ENCODE measurements at regions not wholly inside any gene's neighbourhood (a gene's known extent, or its start where the extent isn't known, plus 50 kb on each side); places are given as distances from the start of the nearest gene placed in this dataset.

DNA sequence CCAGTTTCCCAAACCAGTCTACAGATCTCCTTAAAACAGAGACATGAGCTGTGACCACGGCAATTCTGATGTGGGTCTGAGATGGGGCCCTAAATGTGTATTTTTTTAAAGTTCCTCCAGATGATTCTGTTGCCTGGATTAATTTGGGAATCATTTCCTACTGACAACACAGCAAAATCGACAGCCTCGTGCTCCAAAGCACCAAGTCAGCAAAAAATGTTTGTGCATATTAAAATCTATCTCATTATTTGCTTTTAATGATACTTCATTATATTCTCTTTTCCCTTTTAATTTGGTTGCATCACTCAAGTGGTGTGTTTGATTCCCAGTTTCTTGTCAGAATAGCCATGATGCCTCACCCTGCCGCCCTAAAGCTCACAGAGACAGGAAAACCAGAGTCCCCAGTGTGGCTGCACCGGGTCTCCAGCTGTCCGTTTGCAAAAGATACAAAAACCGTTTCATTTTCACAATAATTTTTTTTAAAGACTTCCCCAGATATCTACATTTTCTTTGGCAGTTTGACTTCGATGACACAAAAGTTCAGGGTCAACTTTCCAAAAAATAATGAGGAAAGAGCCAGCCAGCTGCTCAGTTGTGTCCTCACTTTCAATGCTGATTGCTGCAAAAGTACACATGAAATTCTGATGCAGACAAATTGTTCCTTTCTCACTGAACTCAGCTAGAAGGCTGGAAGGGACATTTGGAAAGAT lies 443.2 kb upstream of the ID2 start:
- no peak overlapping the region for H3K23ac ChIP-seq (ENCODE audit: insufficient read length, low read depth, low read length)
- H3K79me1 ChIP-seq (ENCODE audit: insufficient read depth, low read depth, low read length, poor library complexity, severe bottlenecking), result no peaks in the 10 kb centered on the region
- WGBS (ENCODE audit: extremely low coverage, insufficient read length, low lambda C conversion rate), result no CpG with 5 or more reads among the region's 8 CpGs
- no peaks in the 10 kb centered on the region for H3K9me3 ChIP-seq (ENCODE audit: control insufficient read depth, low read depth, low read length)
- H3K27ac Mint-ChIP-seq, result no peak overlapping the region; a peak in 1 of 7 replicates
- no peak overlapping the region for H3K14ac ChIP-seq (ENCODE audit: insufficient read depth, low read length)
- H4K91ac ChIP-seq (ENCODE audit: insufficient read length, low read depth, low read length), result no peak overlapping the region
- H2AK5ac ChIP-seq (ENCODE audit: insufficient read length, low read length), result no peak overlapping the region
- no peak overlapping the region for H3K4me3 Mint-ChIP-seq
- no peak overlapping the region for H3K27ac ChIP-seq (ENCODE audit: insufficient read length, low read depth, low read length)
- no peaks in the 10 kb centered on the region for H4K20me1 ChIP-seq (ENCODE audit: control insufficient read depth, insufficient read depth, insufficient read length)
- no peak overlapping the region for H2BK5ac ChIP-seq (ENCODE audit: insufficient read length, low read length)
- H3K4me1 ChIP-seq (ENCODE audit: insufficient read depth, low read length), result peaks cover 5% of the 10 kb centered on the region; the same call in 1 of the 2 replicates
- no peaks in the 10 kb centered on the region for H3K79me2 ChIP-seq (ENCODE audit: insufficient read depth, low read length)
- H3K23me2 ChIP-seq (ENCODE audit: insufficient read length, low read depth, low read length, poor library complexity, severe bottlenecking), result no peaks in the 10 kb centered on the region
- no peak for DNase-seq
- TF ChIP-seq, protein P1, sequence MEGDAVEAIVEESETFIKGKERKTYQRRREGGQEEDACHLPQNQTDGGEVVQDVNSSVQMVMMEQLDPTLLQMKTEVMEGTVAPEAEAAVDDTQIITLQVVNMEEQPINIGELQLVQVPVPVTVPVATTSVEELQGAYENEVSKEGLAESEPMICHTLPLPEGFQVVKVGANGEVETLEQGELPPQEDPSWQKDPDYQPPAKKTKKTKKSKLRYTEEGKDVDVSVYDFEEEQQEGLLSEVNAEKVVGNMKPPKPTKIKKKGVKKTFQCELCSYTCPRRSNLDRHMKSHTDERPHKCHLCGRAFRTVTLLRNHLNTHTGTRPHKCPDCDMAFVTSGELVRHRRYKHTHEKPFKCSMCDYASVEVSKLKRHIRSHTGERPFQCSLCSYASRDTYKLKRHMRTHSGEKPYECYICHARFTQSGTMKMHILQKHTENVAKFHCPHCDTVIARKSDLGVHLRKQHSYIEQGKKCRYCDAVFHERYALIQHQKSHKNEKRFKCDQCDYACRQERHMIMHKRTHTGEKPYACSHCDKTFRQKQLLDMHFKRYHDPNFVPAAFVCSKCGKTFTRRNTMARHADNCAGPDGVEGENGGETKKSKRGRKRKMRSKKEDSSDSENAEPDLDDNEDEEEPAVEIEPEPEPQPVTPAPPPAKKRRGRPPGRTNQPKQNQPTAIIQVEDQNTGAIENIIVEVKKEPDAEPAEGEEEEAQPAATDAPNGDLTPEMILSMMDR (conservative IDR thresholded peaks at IDR 0.05), result no peak
- H2AFZ ChIP-seq (ENCODE audit: low read length), result no peak overlapping the region
- H4K5ac ChIP-seq (ENCODE audit: insufficient read length, low read depth, low read length), result no peak overlapping the region
- peaks cover 3 to 7% (median 5%) of the 10 kb centered on the region in 3 experiments; a peak in 6 of 7 replicates for H3K36me3 Mint-ChIP-seq (ENCODE audit: insufficient read depth in 1 of 3, low read depth in 3 of 3)
- no peak overlapping the region for H3K4ac ChIP-seq (ENCODE audit: low read depth, low read length)
- H3K9ac ChIP-seq (ENCODE audit: extremely low read depth, insufficient read length, low read length), result no peak overlapping the region
- H2BK20ac ChIP-seq (ENCODE audit: low read depth, low read length, poor library complexity, severe bottlenecking), result no peak overlapping the region
- H4K8ac ChIP-seq (replicated peaks; ENCODE audit: insufficient read length, low read depth, low read length), result no peak overlapping the region
- H2BK15ac ChIP-seq (ENCODE audit: low read depth, low read length), result no peak overlapping the region
- H2BK12ac ChIP-seq (ENCODE audit: insufficient read length, low read depth, low read length), result no peak overlapping the region
- H3K27me3 Mint-ChIP-seq (ENCODE audit: low read depth), result no peaks in the 10 kb centered on the region; the same call in 1 of the 2 replicates
- no peak overlapping the region for H3K18ac ChIP-seq (ENCODE audit: insufficient read length, low read depth, low read length)
- H3K27me3 ChIP-seq (ENCODE audit: insufficient read depth, low read length), result no peaks in the 10 kb centered on the region
- H2BK120ac ChIP-seq (ENCODE audit: low read depth, low read length, poor library complexity, severe bottlenecking), result no peak overlapping the region
- peaks cover 5 to 6% of the 10 kb centered on the region in 2 experiments; a peak in 3 of 5 replicates for H3K9me3 Mint-ChIP-seq
- H3K4me2 ChIP-seq (ENCODE audit: insufficient read depth, insufficient read length, low read length), result no peak overlapping the region
- H3K56ac ChIP-seq (ENCODE audit: insufficient read length, low read depth, low read length), result no peak overlapping the region
- no peak overlapping the region for H3T11ph ChIP-seq (ENCODE audit: low read length)
- peaks cover 25 to 42% of the 10 kb centered on the region in 2 experiments for H3K4me1 Mint-ChIP-seq

Measured in H9 (cell line).